ENCODE measurements at regions not wholly inside any gene's neighbourhood (a gene's known extent, or its start where the extent isn't known, plus 50 kb on each side); places are given as distances from the start of the nearest gene placed in this dataset.

GRCh38 chr6:74518035-74518434, 687.8 kb downstream of the COL12A1 start:
- no peak for TF ChIP-seq EP300 (conservative IDR thresholded peaks at IDR 0.05; ENCODE audit: poor library complexity, severe bottlenecking)
- no peak for TF ChIP-seq RAD21 (conservative IDR thresholded peaks at IDR 0.05)
- TF ChIP-seq MXI1 (conservative IDR thresholded peaks at IDR 0.05; ENCODE audit: poor library complexity, severe bottlenecking) = no peak
- TF ChIP-seq SMC3 (conservative IDR thresholded peaks at IDR 0.05; ENCODE audit: poor library complexity) = no peak
- TF ChIP-seq POLR2AphosphoS5 (IDR thresholded peaks at IDR 0.05) = no peak
- no peak for TF ChIP-seq CTCF (IDR thresholded peaks at IDR 0.05; ENCODE audit: poor library complexity, severe bottlenecking)
- no peak for TF ChIP-seq TAF1 (IDR thresholded peaks at IDR 0.05; ENCODE audit: low read depth)
- no peak for TF ChIP-seq REST (IDR thresholded peaks at IDR 0.05; ENCODE audit: borderline replicate concordance)
- TF ChIP-seq EZH2 (IDR thresholded peaks at IDR 0.05; ENCODE audit: borderline replicate concordance, insufficient read depth, low read length, poor library complexity, severe bottlenecking) = no peak
- no peaks in the 10 kb centered on the region for H3F3A ChIP-seq (ENCODE audit: insufficient read depth, low read length, poor library complexity, severe bottlenecking)
- no peak overlapping the region for H3K9ac ChIP-seq (ENCODE audit: low read length)
- no peaks in the 10 kb centered on the region for H3K27me3 ChIP-seq (ENCODE audit: insufficient read depth, low read depth, low read length)
- no peaks in the 10 kb centered on the region for H3K9me3 ChIP-seq (ENCODE audit: low read length)
- no peaks in the 10 kb centered on the region for H4K20me1 ChIP-seq (ENCODE audit: insufficient read depth)
- H3K4me2 ChIP-seq (ENCODE audit: low read length) = no peak overlapping the region
- H3K27ac ChIP-seq (ENCODE audit: low read length) = no peak overlapping the region
- no peak overlapping the region for H3K4me3 ChIP-seq (ENCODE audit: low read length)
- no peaks in the 10 kb centered on the region for H3K9me2 ChIP-seq (ENCODE audit: insufficient read depth, low read length)
- no peak overlapping the region for H2AFZ ChIP-seq (ENCODE audit: low read depth, low read length)
- H3K79me2 ChIP-seq (replicated peaks; ENCODE audit: insufficient read depth, low read length) = no peaks in the 10 kb centered on the region
- H3K36me3 ChIP-seq (ENCODE audit: insufficient read depth, low read length) = no peaks in the 10 kb centered on the region

- Histone ChIP-seq H3K36me3 (ENCODE audit: insufficient read depth, low read length) (no peaks in the 10 kb centered on the region), H3K79me2 (replicated peaks; ENCODE audit: insufficient read depth, low read length) (no peaks in the 10 kb centered on the region), H2AFZ (ENCODE audit: low read depth, low read length) (no peak overlapping the region), H3K9me2 (ENCODE audit: insufficient read depth, low read length) (no peaks in the 10 kb centered on the region), H3K4me2 (ENCODE audit: low read length) (no peak overlapping the region), H3F3A (ENCODE audit: insufficient read depth, low read length, poor library complexity, severe bottlenecking) (no peaks in the 10 kb centered on the region), H4K20me1 (ENCODE audit: insufficient read depth) (no peaks in the 10 kb centered on the region), H3K9ac (ENCODE audit: low read length) (no peak overlapping the region), H3K4me3 (ENCODE audit: low read length) (no peak overlapping the region), H3K27me3 (ENCODE audit: insufficient read depth, low read depth, low read length) (no peaks in the 10 kb centered on the region), H3K9me3 (ENCODE audit: low read length) (no peaks in the 10 kb centered on the region), H3K27ac (ENCODE audit: low read length) (no peak overlapping the region)
- TF ChIP-seq POLR2AphosphoS5 (IDR thresholded peaks at IDR 0.05) = no peak
- no peak for TF ChIP-seq EP300 (conservative IDR thresholded peaks at IDR 0.05; ENCODE audit: poor library complexity, severe bottlenecking)
- no peak for TF ChIP-seq SMC3 (conservative IDR thresholded peaks at IDR 0.05; ENCODE audit: poor library complexity)
- no peak for TF ChIP-seq EZH2 (IDR thresholded peaks at IDR 0.05; ENCODE audit: borderline replicate concordance, insufficient read depth, low read length, poor library complexity, severe bottlenecking)
- TF ChIP-seq TAF1 (IDR thresholded peaks at IDR 0.05; ENCODE audit: low read depth) = no peak
- TF ChIP-seq RAD21 (conservative IDR thresholded peaks at IDR 0.05) = no peak
- no peak for TF ChIP-seq CTCF (IDR thresholded peaks at IDR 0.05; ENCODE audit: poor library complexity, severe bottlenecking)
- TF ChIP-seq MXI1 (conservative IDR thresholded peaks at IDR 0.05; ENCODE audit: poor library complexity, severe bottlenecking) = no peak
- TF ChIP-seq REST (IDR thresholded peaks at IDR 0.05; ENCODE audit: borderline replicate concordance) = no peak
These were observed 695.0 kb downstream of the COL12A1 start for GRCh38 chr6:74510878-74511277.

Measured in neural cell (in vitro differentiated cells).